Osteoblast (primary cell): ENCODE measurements at regions not wholly inside any gene's neighbourhood (a gene's known extent, or its start where the extent isn't known, plus 50 kb on each side); places are given as distances from the start of the nearest gene placed in this dataset.
"Not testable (repeated sequence)": the region's sequence is repeated elsewhere in the genome, so short reads cannot be mapped to it uniquely, and the experiment has no call there.

Experiments used
- DNase-seq: peaks from one replicate; pipeline ENCODE4 v3.0.0; 2011; ENCODE audit warnings: low spot score, mixed read lengths; ENCODE audit not compliant: insufficient read length; ENCODE audit errors: missing footprints
- H2AFZ ChIP-seq: 2 replicates; pipeline ENCODE4 v1.6.0; 2011; ENCODE audit warnings: mild to moderate bottlenecking, low read length
- H3K27ac ChIP-seq: 2 replicates; pipeline ENCODE4 v1.5.1; 2011; ENCODE audit warnings: mild to moderate bottlenecking, low read depth, low read length, moderate library complexity
- H3K27me3 ChIP-seq: 2 replicates; pipeline ENCODE4 v1.6.0; 2012; ENCODE audit warnings: mild to moderate bottlenecking, control low read depth, inconsistent platforms, low read length, moderate library complexity; ENCODE audit not compliant: insufficient read depth
- H3K36me3 ChIP-seq: 2 replicates; pipeline ENCODE4 v1.5.1; 2011; ENCODE audit warnings: mild to moderate bottlenecking, low read length, control low read depth, moderate library complexity; ENCODE audit not compliant: insufficient read depth
- H3K4me1 ChIP-seq: 2 replicates; pipeline ENCODE4 v1.5.1; 2011; ENCODE audit warnings: mild to moderate bottlenecking, low read length, control low read depth, moderate library complexity; ENCODE audit not compliant: insufficient read depth
- H3K4me2 ChIP-seq: 2 replicates; pipeline ENCODE4 v1.6.0; 2011; ENCODE audit warnings: mild to moderate bottlenecking, low read length; ENCODE audit not compliant: insufficient read depth
- H3K4me3 ChIP-seq: fragments of 200-600 bp; sonication (generic); 3 replicates; pipeline ENCODE4 v1.5.1; 2012; ENCODE audit warnings: mild to moderate bottlenecking, low read length, inconsistent platforms; ENCODE audit not compliant: insufficient read depth
- H3K79me2 ChIP-seq: 2 replicates; pipeline ENCODE4 v1.6.0; 2012; ENCODE audit warnings: mild to moderate bottlenecking, low read length, control low read depth, inconsistent platforms; ENCODE audit not compliant: insufficient read depth
- H3K9me3 ChIP-seq: 2 replicates; pipeline ENCODE4 v1.5.1; 2011; ENCODE audit warnings: low read depth, low read length, control low read depth
- H4K20me1 ChIP-seq: 2 replicates; pipeline ENCODE4 v1.6.0; 2012; ENCODE audit warnings: mild to moderate bottlenecking, low read length, control low read depth; ENCODE audit not compliant: insufficient read depth
- TF ChIP-seq, protein P1 (sequence below): IDR thresholded peaks from 2 replicates; pipeline ENCODE4 v1.5.1; 2011; ENCODE audit warnings: mild to moderate bottlenecking, low read depth, low read length, moderate library complexity; ENCODE audit errors: extremely low read depth

DNA sequence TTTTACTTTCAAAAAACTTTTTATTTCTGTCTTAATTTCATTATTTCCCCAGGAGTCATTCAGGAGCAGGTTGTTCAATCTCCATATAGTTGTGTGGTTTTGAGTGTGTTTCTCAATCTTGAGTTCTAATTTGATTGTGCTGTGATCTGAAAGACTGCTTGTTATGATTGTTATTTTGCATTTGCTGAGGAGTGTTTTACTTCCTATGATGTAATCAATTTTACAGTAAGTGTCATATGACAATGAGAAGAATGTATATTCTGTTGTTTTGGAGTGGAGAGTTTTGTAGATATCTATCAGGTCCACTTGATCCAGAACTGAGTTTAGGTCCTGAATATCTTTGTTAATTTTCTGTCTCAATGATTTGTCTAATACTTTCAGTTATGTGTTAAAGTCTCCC lies 706.9 kb upstream of the CTNND2 start:
- no peak overlapping the region for H3K4me3 ChIP-seq
- DNase-seq, result no peak
- TF ChIP-seq, protein P1, sequence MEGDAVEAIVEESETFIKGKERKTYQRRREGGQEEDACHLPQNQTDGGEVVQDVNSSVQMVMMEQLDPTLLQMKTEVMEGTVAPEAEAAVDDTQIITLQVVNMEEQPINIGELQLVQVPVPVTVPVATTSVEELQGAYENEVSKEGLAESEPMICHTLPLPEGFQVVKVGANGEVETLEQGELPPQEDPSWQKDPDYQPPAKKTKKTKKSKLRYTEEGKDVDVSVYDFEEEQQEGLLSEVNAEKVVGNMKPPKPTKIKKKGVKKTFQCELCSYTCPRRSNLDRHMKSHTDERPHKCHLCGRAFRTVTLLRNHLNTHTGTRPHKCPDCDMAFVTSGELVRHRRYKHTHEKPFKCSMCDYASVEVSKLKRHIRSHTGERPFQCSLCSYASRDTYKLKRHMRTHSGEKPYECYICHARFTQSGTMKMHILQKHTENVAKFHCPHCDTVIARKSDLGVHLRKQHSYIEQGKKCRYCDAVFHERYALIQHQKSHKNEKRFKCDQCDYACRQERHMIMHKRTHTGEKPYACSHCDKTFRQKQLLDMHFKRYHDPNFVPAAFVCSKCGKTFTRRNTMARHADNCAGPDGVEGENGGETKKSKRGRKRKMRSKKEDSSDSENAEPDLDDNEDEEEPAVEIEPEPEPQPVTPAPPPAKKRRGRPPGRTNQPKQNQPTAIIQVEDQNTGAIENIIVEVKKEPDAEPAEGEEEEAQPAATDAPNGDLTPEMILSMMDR, result no peak
- H3K36me3 ChIP-seq, result no peaks in the 10 kb centered on the region
- H3K9me3 ChIP-seq, result no peaks in the 10 kb centered on the region
- no peaks in the 10 kb centered on the region for H3K27me3 ChIP-seq
- H2AFZ ChIP-seq, result no peak overlapping the region
- H4K20me1 ChIP-seq, result no peaks in the 10 kb centered on the region
- H3K79me2 ChIP-seq, result no peaks in the 10 kb centered on the region
- H3K27ac ChIP-seq, result no peak overlapping the region
- no peaks in the 10 kb centered on the region for H3K4me1 ChIP-seq
- H3K4me2 ChIP-seq, result no peak overlapping the region

DNA sequence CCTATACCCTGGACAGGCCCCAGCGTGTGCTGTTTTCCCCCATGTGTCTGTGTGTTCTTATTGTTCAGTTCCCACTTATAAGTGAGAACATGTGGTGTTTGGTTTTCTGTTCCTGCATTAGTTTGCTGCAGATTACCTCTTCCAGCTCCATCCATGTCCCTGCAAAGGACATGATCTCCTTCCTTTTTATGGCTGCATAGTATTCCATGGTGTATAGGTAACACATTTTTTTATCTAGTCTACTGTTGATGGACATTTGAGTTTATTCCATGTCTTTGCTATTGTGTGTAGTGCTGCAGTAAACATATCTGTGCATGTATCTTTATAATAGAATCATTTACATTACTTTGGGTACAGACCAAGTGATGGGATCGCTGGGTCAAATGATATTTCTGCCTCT lies 703.6 kb upstream of the CTNND2 start:
- not testable (repeated sequence) for H3K4me1 ChIP-seq, H2AFZ ChIP-seq, H4K20me1 ChIP-seq, H3K27ac ChIP-seq, H3K27me3 ChIP-seq, H3K9me3 ChIP-seq, H3K4me3 ChIP-seq, H3K79me2 ChIP-seq, DNase-seq, H3K4me2 ChIP-seq, H3K36me3 ChIP-seq

DNA sequence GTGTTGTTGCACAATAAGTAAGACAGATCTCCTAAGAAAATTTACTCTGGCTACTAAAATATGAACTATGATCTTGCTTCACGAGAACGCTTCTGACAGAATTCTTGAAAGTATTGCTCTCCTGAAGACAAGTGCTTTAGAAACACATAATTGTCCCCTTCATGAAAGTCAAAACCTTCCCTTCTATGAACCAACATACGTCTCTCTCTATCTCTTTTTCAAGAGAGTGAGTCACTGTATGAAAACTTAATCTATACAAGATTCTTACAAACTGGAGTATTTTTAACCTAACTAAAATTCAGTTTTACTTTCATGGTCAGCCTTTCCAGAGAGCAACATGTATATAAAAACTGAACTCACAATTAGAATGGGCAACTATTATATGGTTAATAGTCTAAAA lies 688.0 kb upstream of the CTNND2 start:
- TF ChIP-seq, protein P1, result no peak
- Histone ChIP-seq H2AFZ (no peak overlapping the region), H3K9me3 (peaks cover 3% of the 10 kb centered on the region), H3K4me2 (no peak overlapping the region), H3K27me3 (no peaks in the 10 kb centered on the region), H3K27ac (no peak overlapping the region), H3K4me1 (no peaks in the 10 kb centered on the region), H3K36me3 (no peaks in the 10 kb centered on the region), H3K4me3 (no peak overlapping the region), H4K20me1 (no peaks in the 10 kb centered on the region), H3K79me2 (no peaks in the 10 kb centered on the region)
- no peak for DNase-seq

DNA sequence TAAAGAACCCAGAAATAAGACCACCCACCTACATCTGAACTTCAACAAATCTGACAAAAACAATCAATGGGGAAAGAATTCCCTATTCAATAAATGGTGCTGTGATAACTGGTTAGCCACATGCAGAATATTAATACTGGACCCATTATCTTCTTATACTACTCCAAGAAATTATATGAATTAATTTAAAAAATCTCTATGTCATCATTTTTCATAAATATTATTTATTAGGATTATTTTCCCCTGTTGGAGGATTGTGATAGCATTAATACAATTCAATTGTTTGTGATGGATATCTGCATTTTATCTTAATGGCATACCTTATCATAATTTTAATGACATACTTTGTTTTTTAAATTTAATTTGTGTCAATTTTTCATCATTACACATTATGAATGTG lies 682.2 kb upstream of the CTNND2 start:
- Histone ChIP-seq H3K27me3 (no peaks in the 10 kb centered on the region), H3K4me3 (no peak overlapping the region), H3K4me1 (no peaks in the 10 kb centered on the region), H3K36me3 (no peaks in the 10 kb centered on the region), H2AFZ (no peak overlapping the region), H3K79me2 (no peaks in the 10 kb centered on the region), H3K9me3 (peaks cover 3% of the 10 kb centered on the region), H4K20me1 (no peaks in the 10 kb centered on the region), H3K4me2 (no peak overlapping the region), H3K27ac (no peak overlapping the region)
- no peak for DNase-seq
- TF ChIP-seq, protein P1, result no peak

DNA sequence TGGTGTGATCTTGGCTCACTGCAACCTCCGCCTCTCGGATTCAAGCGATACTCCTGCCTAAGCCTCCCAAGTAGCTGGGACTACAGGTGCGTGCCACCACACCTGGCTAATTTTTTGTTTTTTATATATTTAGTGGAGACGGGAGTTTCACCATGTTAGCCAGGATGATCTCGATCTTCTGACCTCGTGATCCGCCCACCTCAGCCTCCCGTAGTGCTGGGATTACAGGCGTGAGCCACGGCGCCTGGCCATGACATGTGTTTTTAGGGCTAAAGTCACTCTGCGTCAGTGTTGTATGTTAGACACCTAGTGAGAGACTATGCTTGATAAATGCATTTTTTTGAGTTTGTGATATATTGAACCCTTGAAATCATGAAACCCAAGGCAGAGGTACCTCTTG lies 674.6 kb upstream of the CTNND2 start:
- H3K36me3 ChIP-seq, H4K20me1 ChIP-seq, H3K4me3 ChIP-seq, H3K4me1 ChIP-seq, H3K27ac ChIP-seq, DNase-seq, H2AFZ ChIP-seq, H3K27me3 ChIP-seq, H3K9me3 ChIP-seq, H3K79me2 ChIP-seq, H3K4me2 ChIP-seq: not testable (repeated sequence)

DNA sequence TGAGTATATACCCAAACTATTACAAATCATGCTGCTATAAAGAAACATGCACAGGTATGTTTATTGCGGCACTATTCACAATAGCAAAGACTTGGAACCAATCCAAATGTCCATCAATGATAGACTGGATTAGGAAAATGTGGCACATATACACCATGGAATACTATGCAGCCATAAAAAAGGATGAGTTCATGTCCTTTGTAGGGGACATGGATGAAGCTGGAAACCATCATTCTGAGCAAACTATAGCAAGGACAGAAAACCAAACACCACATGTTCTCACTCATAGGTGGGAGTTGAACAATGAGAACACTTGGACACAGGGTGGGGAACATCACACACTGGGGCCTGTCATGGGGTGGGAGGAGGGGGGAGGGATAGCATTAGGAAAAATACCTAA lies 672.7 kb upstream of the CTNND2 start:
- DNase-seq, H3K27me3 ChIP-seq, H3K4me1 ChIP-seq, H3K27ac ChIP-seq, H3K4me3 ChIP-seq, H3K9me3 ChIP-seq, H4K20me1 ChIP-seq, H3K4me2 ChIP-seq, H2AFZ ChIP-seq, H3K79me2 ChIP-seq, H3K36me3 ChIP-seq: not testable (repeated sequence)

DNA sequence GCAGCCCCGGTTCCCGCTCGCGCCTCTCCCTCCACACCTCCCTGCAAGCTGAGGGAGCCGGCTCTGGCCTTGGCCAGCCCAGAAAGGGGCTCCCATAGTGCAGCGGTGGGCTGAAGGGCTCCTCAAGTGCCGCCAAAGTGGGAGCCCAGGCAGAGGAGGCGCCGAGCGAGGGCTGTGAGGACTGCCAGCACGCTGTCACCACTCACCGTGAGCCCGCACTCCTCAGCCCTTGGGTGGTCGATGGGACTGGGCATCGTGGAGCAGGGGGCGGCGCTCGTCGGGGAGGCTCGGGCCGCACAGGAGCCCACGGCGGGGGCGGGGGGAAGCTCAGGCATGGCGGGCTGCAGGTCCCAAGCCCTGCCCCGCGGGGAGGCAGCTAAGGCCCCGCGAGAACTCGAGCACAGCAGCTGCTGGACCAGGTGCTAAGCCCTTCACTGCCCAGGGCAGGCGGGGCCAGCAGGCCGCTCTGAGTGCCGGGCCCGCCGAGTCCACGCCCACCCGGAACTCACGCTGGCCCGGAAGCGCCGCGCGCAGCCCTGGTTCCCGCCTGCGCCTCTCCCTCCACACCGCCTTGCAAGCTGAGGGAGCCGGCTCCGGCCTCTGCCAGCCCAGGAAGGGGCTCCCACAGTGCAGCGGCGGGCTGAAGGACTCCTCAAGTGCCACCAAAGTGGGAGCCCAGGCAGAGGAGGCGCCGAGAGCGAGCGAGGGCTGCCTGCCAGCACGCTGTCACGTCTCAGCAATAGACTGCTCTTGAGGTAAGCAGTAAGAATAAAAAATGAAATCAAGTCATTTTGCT lies 670.2 kb upstream of the CTNND2 start:
- H4K20me1 ChIP-seq, H3K4me2 ChIP-seq, H3K9me3 ChIP-seq, H2AFZ ChIP-seq, H3K36me3 ChIP-seq, DNase-seq, H3K27ac ChIP-seq, H3K79me2 ChIP-seq, H3K4me1 ChIP-seq, H3K4me3 ChIP-seq, H3K27me3 ChIP-seq: not testable (repeated sequence)
